ENCODE measurements at regions not wholly inside any gene's neighbourhood (a gene's known extent, or its start where the extent isn't known, plus 50 kb on each side); places are given as distances from the start of the nearest gene placed in this dataset.
"Not testable (repeated sequence)": the region's sequence is repeated elsewhere in the genome, so short reads cannot be mapped to it uniquely, and the experiment has no call there.

DNA sequence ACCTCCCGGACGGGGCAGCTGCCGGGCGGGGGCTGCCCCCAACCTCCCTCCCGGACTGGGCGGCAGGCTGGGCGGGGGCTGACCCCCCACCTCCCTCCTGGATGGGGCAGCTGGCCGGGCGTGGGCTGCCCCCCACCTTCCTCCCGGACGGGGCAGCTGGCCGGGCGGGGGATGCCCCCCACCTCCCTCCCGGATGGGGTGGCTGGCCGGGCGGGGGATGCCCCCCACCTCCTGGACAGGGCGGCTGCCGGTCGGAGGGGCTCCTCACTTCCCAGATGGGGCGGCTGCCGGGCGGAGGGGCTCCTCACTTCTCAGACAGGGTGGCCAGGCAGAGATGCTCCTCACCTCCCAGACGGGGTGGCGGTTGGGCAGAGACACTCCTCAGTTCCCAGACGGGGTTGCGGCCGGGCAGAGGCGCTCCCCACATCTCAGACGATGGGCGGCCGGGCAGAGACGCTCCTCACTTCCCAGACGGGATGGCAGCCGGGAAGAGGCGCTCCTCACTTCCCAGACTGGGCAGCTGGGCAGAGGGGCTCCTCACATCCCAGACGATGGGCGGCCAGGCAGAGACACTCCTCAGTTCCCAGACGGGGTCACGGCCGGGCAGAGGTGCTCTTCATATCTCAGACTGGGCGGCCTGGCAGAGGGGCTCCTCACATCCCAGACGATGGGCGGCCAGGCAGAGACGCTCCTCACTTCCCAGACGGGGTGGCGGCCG lies 691.1 kb downstream of the BRINP1 start:
- DNase-seq = not testable (repeated sequence)

DNA sequence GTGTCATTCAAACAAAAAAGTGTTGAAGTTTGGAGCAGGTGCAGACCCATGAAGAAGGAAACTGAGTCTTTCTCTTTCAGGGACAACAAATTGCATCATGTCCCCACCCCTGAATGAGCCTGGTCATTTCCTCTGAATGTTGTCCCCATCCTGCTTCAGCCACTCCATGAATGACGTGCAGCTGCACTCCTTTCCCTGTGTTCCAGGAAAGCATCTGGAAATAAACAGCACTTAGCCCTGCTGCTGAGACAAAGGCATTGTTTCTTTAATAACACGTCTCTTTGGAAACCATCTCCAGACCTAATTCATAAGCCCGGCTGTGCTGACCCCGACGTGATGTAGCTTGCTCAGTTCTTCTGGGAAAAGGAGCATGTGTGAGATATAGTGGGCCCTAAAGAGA lies 682.3 kb downstream of the BRINP1 start:
- no peak for DNase-seq

- no peak for DNase-seq
Observed at GRCh38 chr9:118689280-118689679, 680.0 kb downstream of the BRINP1 start.

- no peak for DNase-seq
Observed at GRCh38 chr9:118692613-118693012, 676.6 kb downstream of the BRINP1 start.

GRCh38 chr9:118693645-118694044 lies 675.6 kb downstream of the BRINP1 start:
- no peak for DNase-seq

- DNase-seq = not testable (repeated sequence)
Observed at GRCh38 chr9:118695249-118695648, 674.0 kb downstream of the BRINP1 start.

DNA sequence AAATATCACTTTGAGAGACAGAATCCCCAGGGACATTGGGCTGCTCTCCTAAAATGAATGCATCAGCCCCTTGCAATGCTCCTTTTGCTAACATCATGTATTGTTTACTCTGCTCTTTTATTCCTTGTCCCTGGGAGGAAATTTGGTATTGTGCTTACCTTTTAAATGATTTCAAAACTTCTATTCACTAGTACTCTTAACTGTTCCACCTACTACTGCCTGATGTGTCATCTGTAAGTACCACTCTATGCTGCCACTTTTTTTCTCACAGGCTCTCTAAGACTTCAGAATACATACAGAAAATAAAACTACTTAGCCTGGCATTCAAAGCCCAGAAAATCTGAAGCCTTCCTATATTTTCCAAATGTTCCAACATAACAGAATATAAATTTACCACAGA lies 667.2 kb downstream of the BRINP1 start:
- DNase-seq = no peak

GRCh38 chr9:118711843-118712242 lies 657.4 kb downstream of the BRINP1 start:
- DNase-seq = no peak

DNA sequence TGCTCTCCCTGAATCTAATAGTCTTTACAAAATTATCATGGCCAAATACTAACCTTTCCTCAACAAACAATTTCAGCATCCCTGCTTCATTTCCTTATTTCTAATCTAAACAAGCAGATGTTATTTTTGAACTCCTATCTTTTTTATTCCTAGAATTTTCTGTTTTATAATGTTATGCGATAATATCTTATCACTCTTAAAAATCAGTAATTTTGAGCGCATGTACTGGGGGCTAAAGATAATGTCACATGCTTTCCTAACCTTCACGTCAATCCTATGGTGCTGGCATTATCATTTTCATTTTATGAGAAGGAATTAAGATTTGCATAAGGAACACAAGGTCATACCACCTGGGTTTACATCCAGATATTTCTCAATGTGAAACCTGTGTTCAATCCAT lies 648.0 kb downstream of the BRINP1 start:
- no peak for DNase-seq

DNA sequence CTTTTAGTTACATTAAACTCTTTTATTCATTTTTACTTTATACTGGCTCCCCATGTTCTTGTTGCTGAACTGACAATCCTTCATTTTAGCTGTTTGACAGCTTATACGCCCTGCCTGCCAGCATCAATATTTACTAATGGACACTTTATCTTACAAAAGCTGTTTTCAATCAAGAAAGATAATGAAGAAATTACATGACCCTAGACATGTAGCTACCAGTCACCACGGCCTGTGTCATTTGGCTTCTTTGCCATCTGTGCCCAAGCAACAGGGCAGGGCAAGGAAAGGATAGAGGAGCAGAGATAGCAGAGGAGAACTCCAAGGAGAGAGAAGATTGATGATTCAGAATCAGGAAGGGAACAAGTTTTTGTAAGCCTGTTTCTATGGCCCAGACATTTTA lies 647.3 kb downstream of the BRINP1 start:
- no peak for DNase-seq

DNA sequence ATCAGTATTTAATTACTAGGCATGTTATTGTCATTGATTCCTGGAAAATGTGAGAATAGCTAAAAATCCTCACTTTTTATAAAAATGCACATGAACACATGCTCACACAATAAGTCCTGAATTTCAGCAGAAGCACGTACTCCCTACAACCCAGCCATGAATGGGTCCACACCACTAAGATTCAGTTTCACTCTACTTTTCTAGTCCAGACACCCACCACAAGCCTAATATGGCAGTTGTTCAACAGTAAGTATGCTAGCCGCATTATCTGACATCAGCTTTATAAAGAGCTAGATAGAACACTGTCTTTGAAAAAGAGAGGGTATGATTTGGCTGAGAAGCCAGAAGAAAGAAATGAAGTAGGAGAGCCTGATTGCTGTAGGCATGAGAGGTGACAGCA lies 639.3 kb downstream of the BRINP1 start:
- DNase-seq = no peak

- DNase-seq = no peak
Observed at GRCh38 chr9:118732998-118733397, 636.2 kb downstream of the BRINP1 start.

DNA sequence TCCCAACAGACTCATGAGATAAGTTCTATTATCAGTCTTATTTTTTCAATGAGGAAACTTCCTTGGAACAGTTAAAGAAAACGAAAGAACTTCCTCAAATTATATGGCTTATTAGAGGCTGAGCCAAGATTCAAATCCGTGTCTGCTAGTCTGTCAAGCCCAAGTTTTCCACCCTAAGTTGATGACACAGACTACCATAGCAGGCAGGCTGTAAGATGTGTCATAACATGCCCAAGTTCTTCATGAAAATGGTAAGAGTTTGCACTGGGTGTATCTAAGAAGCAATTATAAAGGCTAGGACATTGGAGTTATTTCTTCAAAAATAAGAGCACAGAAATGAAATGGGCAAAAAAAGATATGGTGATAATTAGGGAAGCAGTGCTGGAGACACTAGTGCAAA lies 634.5 kb downstream of the BRINP1 start:
- DNase-seq = no peak

DNA sequence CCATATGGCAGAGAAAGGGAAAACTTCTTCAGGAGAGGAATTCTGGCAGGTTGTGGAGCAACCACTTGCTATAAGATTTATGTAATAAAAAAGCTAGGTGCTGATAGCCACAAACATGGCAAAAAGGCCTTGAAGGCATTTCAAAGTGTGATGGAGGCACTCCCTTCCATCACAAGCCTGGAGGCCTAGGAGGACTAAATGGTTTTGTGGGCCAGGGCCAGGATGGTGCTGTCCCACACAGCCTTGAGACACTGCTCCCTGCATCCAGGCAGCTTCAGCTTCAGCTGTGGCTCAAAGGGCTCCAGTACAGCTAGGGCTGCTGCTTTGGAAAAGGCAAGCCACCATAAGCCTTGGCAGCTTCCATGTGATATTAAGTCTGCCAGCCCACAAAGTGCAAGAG lies 632.8 kb downstream of the BRINP1 start:
- DNase-seq = no peak

DNA sequence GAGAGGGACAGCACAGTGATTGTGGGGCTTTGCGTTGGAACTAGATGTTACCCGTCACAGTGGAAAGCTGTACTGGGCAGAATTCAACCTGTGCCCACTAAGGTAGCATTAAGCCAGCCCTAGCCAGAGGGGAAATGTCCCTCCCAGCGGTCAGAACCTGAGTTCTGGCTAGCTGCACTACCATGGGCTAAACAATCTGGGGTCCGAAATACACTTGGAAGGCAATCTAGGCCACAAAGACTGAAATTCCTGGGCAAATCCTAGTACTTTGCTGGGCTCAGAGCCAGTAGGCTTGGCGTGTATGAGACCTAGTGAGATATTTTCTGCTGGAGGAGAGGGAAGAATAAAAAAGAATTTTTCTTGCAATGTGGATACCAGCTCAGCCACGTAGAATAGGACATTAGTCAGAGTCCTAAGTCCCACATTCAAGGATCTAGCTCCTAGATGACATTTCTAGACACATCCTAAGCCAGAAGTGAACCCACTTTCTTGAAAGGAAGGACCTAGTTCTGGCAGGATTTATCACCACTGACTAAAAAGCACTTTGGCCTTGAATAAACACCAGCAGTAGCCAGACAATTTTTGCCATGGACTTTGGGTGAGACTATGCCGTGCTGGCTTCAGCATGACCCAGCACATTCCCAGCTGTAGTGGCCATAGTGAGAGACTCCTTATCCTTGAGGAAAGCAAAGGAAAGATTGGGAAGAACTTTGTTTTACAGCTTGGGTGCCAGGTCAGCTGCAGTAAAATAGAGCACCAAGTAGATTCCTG lies 618.0 kb downstream of the BRINP1 start:
- no peak for DNase-seq

- DNase-seq = no peak
Observed at GRCh38 chr9:118751848-118752223, 617.4 kb downstream of the BRINP1 start.

- no peak for DNase-seq
Observed at GRCh38 chr9:118761016-118761790, 608.0 kb downstream of the BRINP1 start.

DNA sequence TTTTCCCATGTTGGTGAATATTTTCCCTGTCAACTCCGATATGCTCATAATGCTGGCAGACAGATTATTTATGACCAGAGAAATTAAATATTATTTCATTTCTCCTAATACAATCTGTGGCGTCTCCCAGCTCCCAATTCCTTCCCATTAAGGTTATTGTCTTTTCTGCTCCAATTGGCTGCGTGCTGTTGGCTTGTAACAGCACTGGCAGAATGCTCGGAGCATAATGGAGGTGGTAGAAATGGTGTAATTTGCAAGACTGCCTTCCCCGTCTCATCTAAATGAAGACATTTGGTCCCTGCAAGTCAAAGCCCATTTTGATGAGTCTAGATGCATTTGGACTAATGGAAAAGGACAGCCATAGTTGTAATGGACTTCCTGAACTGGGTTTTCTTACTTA lies 601.7 kb downstream of the BRINP1 start:
- no peak for DNase-seq

DNA sequence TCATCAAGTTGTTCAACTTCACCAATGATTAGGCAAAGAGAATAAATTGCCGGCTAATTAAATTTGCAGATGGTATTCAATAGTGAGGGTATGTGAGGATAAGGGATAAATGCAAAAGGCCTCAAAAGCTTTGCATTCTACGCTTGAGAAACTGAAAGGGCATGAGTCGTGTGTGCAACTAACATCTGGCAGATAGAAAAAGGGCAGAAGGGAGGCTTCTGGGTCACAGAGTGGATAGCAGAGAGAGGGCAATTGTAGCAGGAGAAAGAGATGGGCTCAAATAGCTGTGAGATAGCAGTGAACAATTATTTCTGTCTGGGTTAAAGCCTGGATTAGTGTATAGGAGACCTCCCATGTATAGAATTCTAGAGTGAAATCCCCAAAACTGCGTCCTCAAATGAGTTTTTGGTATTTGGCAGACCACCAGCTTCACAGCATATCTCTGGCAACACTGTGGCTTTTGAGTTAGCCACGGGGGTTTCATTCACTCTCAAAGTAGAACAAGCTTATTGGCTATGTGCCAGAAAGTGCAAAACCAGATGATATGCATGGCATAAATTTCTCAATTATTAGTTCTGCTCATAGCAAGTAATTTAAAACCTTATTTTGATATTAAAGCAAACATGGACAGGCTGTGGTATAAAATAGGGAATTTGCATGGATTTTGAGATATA lies 586.3 kb downstream of the BRINP1 start:
- no peak for DNase-seq

DNA sequence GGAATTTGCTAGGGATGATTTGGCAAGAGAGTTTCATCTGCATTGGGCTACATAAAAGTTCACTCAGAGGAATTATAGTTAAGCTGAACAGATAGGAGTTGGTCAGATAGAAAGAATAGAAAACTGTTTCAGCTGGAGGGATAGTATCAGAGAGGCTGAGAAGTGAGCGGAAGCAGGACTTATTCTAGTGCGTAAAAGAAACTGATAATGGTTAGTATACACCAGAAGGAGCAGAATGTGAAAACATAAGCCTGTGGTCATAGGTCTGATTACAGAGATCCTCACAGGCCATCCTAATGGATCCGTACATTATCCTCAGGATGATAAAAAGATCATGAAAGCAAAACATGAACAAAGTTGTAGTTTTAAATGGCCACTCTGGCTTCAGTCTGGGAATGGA lies 585.2 kb downstream of the BRINP1 start:
- DNase-seq = no peak

DNA sequence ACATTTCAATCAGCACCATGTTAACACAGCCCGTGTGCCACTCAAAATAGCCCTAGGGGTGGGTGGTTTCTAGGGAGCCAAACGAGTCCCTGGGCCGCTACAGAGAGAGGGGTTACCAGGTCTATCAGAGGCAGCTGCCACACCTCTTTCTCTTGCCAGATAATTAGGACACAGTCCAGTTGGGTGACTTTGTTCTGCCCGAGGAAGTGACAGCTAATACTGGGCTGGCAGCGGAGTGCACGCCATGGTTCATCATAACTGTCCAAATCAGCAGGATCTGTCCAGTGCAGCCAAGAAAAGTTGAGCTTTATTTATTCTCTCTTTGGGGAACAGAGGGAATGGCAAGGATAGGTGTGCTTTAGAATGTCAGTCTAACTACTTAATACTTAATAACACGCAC lies 583.8 kb downstream of the BRINP1 start:
- DNase-seq = no peak

- DNase-seq = no peak
Observed at GRCh38 chr9:118786877-118787276, 582.4 kb downstream of the BRINP1 start.

- no peak for DNase-seq
Observed at GRCh38 chr9:118809160-118809625, 560.0 kb downstream of the BRINP1 start.

Measured in stimulated activated CD4-positive, alpha-beta T cell treated with anti-CD3 and anti-CD28 coated beads, Interleukin-15, amount 100 ng/mL, for 24 hours (primary cell).